IMR-90 (cell line): ENCODE measurements at regions not wholly inside any gene's neighbourhood (a gene's known extent, or its start where the extent isn't known, plus 50 kb on each side); places are given as distances from the start of the nearest gene placed in this dataset.

Experiments
- ATAC-seq: fragments of 200-7000 bp; cut with Tn5 transposase; 2 replicates; pipeline ENCODE4 v1.9.1; 2020; ENCODE audit warnings: low read depth, mild to moderate bottlenecking, moderate library complexity
- BruUV-seq: library from RNA; stranded (reverse); fragments of 400-500 nt; replicated peaks from 2 replicates; lab custom pipeline; 2021; lab: Mats Ljungman, UMichigan
- CTCF ChIA-PET: fragments of 300-600 bp; formaldehyde crosslinking; extraction: SDS; loops from one replicate; lab custom pipeline; 2021; ENCODE audit warnings: antibody characterized with exemption; lab: Yijun Ruan, JAX
- POLR2A ChIA-PET: fragments of 300-600 bp; sonication (Branson Sonifier 250); formaldehyde crosslinking; loops from one replicate; lab custom pipeline; 2022; ENCODE audit warnings: antibody characterized with exemption; ENCODE audit not compliant: unreplicated experiment; lab: Charles Lee
- DNase-seq: peaks from one replicate; pipeline ENCODE4 v3.0.0; 2013
- H2AFZ ChIP-seq: replicated peaks from 2 replicates; pipeline ENCODE3; 2013; ENCODE audit warnings: low read length, mild to moderate bottlenecking; ENCODE audit not compliant: poor library complexity
- H2AK5ac ChIP-seq: 2 replicates; pipeline ENCODE4 v1.6.1; 2013; ENCODE audit warnings: low read depth, low read length, inconsistent platforms
- H2AK9ac ChIP-seq: replicated peaks from 2 replicates; pipeline ENCODE3; 2013; ENCODE audit warnings: mild to moderate bottlenecking, low read depth, low read length, moderate library complexity; ENCODE audit not compliant: poor library complexity
- H2BK120ac ChIP-seq: 2 replicates; pipeline ENCODE4 v1.6.1; 2013; ENCODE audit warnings: low read depth, low read length, inconsistent platforms
- H2BK15ac ChIP-seq: 3 replicates; pipeline ENCODE4 v1.6.1; 2013; ENCODE audit warnings: low read depth, low read length, inconsistent platforms
- H2BK20ac ChIP-seq: 2 replicates; pipeline ENCODE4 v1.6.1; 2013; ENCODE audit warnings: low read depth, mild to moderate bottlenecking, inconsistent platforms, low read length, moderate library complexity
- H2BK5ac ChIP-seq: 2 replicates; pipeline ENCODE4 v1.6.1; 2013; ENCODE audit warnings: mild to moderate bottlenecking, low read depth, low read length, inconsistent platforms; ENCODE audit not compliant: poor library complexity, severe bottlenecking
- H3K14ac ChIP-seq: replicated peaks from 2 replicates; pipeline ENCODE4 v1.6.1; 2013; ENCODE audit warnings: low read depth, low read length, inconsistent platforms
- H3K18ac ChIP-seq: 2 replicates; pipeline ENCODE4 v1.6.1; 2013; ENCODE audit warnings: low read depth, low read length, control low read depth
- H3K23ac ChIP-seq: 2 replicates; pipeline ENCODE4 v1.6.1; 2013; ENCODE audit warnings: low read depth, low read length, inconsistent platforms
- H3K27ac ChIP-seq: 2 replicates; pipeline ENCODE4 v1.5.1; 2013; ENCODE audit warnings: mild to moderate bottlenecking, control low read depth, low read length; ENCODE audit not compliant: insufficient read depth
- H3K27me3 ChIP-seq: 2 replicates; pipeline ENCODE4 v1.6.1; 2013; ENCODE audit warnings: low read length; ENCODE audit not compliant: control insufficient read depth, insufficient read depth
- H3K36me3 ChIP-seq: 2 replicates; pipeline ENCODE4 v1.6.1; 2013; ENCODE audit warnings: low read length, mixed read lengths; ENCODE audit not compliant: control insufficient read depth, insufficient read depth
- H3K4ac ChIP-seq: 2 replicates; pipeline ENCODE4 v1.6.1; 2013; ENCODE audit warnings: low read depth, low read length, inconsistent platforms
- H3K4me1 ChIP-seq: 2 replicates; pipeline ENCODE4 v1.6.1; 2013; ENCODE audit warnings: low read length, mixed read lengths; ENCODE audit not compliant: control insufficient read depth, insufficient read depth
- H3K4me2 ChIP-seq: 2 replicates; pipeline ENCODE4 v1.6.1; 2013; ENCODE audit warnings: low read depth, mild to moderate bottlenecking, control low read depth, low read length, moderate library complexity
- H3K4me3 ChIP-seq: 2 replicates; pipeline ENCODE4 v1.5.1; 2013; ENCODE audit warnings: low read depth, mild to moderate bottlenecking, control low read depth, low read length, moderate library complexity; ENCODE audit not compliant: insufficient read depth
- H3K56ac ChIP-seq: 2 replicates; pipeline ENCODE4 v1.6.1; 2013; ENCODE audit warnings: low read length, inconsistent platforms; ENCODE audit not compliant: insufficient read depth; ENCODE audit errors: extremely low read depth
- H3K79me1 ChIP-seq, 2 experiments: 2 replicates each; pipeline ENCODE4 v1.6.1; 2013; ENCODE audit warnings: low read length in 2 of 2, inconsistent platforms in 1 of 2, low read depth in 1 of 2
- H3K9ac ChIP-seq: 2 replicates; pipeline ENCODE4 v1.6.1; 2013; ENCODE audit warnings: low read depth, low read length, control low read depth
- H3K9me1 ChIP-seq: 2 replicates; pipeline ENCODE4 v1.6.1; 2013; ENCODE audit warnings: low read length, inconsistent platforms; ENCODE audit not compliant: insufficient read depth
- H3K9me3 ChIP-seq: 2 replicates; pipeline ENCODE4 v1.6.1; 2013; ENCODE audit warnings: low read length; ENCODE audit not compliant: control insufficient read depth, insufficient read depth
- H4K20me1 ChIP-seq: 2 replicates; pipeline ENCODE4 v1.6.1; 2013; ENCODE audit warnings: low read length, inconsistent platforms; ENCODE audit not compliant: insufficient read depth
- H4K5ac ChIP-seq: 2 replicates; pipeline ENCODE4 v1.6.1; 2013; ENCODE audit warnings: mild to moderate bottlenecking, low read depth, low read length, control low read depth
- H4K8ac ChIP-seq, 2 experiments: 2 replicates each; pipeline ENCODE4 v1.6.1; 2013; ENCODE audit warnings: low read depth in 2 of 2, low read length in 2 of 2, control low read depth in 1 of 2, inconsistent platforms in 1 of 2
- H4K91ac ChIP-seq: 2 replicates; pipeline ENCODE4 v1.6.1; 2013; ENCODE audit warnings: low read depth, low read length, inconsistent platforms; ENCODE audit not compliant: insufficient read depth
- BHLHE40 ChIP-seq: fragments of 150-350 bp; IDR thresholded peaks from 2 replicates; pipeline ENCODE4 v1.6.1; 2016; ENCODE audit warnings: mild to moderate bottlenecking, low read depth, low read length
- CEBPB ChIP-seq: IDR thresholded peaks from 2 replicates; pipeline ENCODE4 v1.6.1; 2012; ENCODE audit warnings: low read depth, low read length, improper control_type of control experiment
- CHD1 ChIP-seq: IDR thresholded peaks from 2 replicates; pipeline ENCODE4 v1.6.1; 2012; ENCODE audit warnings: low read depth, low read length, improper control_type of control experiment
- CTCF ChIP-seq: conservative IDR thresholded peaks from 2 replicates; pipeline ENCODE4 v1.5.1; 2012; ENCODE audit warnings: mild to moderate bottlenecking, low read depth, low read length, improper control_type of control experiment
- ELK1 ChIP-seq: fragments of 150-350 bp; IDR thresholded peaks from 2 replicates; pipeline ENCODE4 v1.6.1; 2016; ENCODE audit warnings: low read depth, mild to moderate bottlenecking, low read length, moderate library complexity, borderline replicate concordance
- FOS ChIP-seq: fragments of 150-350 bp; IDR thresholded peaks from 2 replicates; pipeline ENCODE4 v1.6.1; 2016; ENCODE audit warnings: low read depth, low read length
- MAFK ChIP-seq: IDR thresholded peaks from 2 replicates; pipeline ENCODE4 v1.6.1; 2012; ENCODE audit warnings: low read depth, low read length, improper control_type of control experiment
- MAZ ChIP-seq: IDR thresholded peaks from 2 replicates; pipeline ENCODE4 v1.6.1; 2012; ENCODE audit warnings: low read depth, mild to moderate bottlenecking, low read length, improper control_type of control experiment, moderate library complexity, borderline replicate concordance
- MXI1 ChIP-seq: IDR thresholded peaks from 2 replicates; pipeline ENCODE4 v1.6.1; 2012; ENCODE audit warnings: low read depth, mild to moderate bottlenecking, low read length, moderate library complexity, borderline replicate concordance
- NFE2L2 ChIP-seq: fragments of 150-350 bp; IDR thresholded peaks from 2 replicates; pipeline ENCODE4 v1.6.1; 2016; ENCODE audit warnings: low read depth, mild to moderate bottlenecking, low read length
- POLR2A ChIP-seq: IDR thresholded peaks from 2 replicates; pipeline ENCODE4 v1.6.1; 2012; ENCODE audit warnings: mild to moderate bottlenecking, low read depth, low read length
- RAD21 ChIP-seq: IDR thresholded peaks from 2 replicates; pipeline ENCODE4 v1.6.1; 2012; ENCODE audit warnings: low read length, improper control_type of control experiment
- RCOR1 ChIP-seq: IDR thresholded peaks from 2 replicates; pipeline ENCODE4 v1.6.1; 2012; ENCODE audit warnings: mild to moderate bottlenecking, low read length, improper control_type of control experiment; ENCODE audit not compliant: insufficient replicate concordance
- RFX5 ChIP-seq: IDR thresholded peaks from 2 replicates; pipeline ENCODE4 v1.8.0; 2012; ENCODE audit warnings: low read depth, mild to moderate bottlenecking, low read length, moderate library complexity
- SMC3 ChIP-seq: fragments of 150-350 bp; IDR thresholded peaks from 2 replicates; pipeline ENCODE4 v1.6.1; 2016; ENCODE audit warnings: low read depth, mild to moderate bottlenecking, antibody characterized with exemption, low read length, moderate library complexity
- USF2 ChIP-seq: fragments of 150-350 bp; IDR thresholded peaks from 2 replicates; pipeline ENCODE4 v1.6.1; 2017; ENCODE audit warnings: mild to moderate bottlenecking, antibody characterized with exemption, low read length, low read depth
- WGBS, 2 experiments: methylation state at CpG; one replicate each; pipeline versions ENCODE4 v1.1.5 to v1.1.7; 2013; ENCODE audit warnings: missing lambda C conversion rate in 2 of 2; ENCODE audit not compliant: insufficient read length in 1 of 2; ENCODE audit errors: extremely low coverage in 2 of 2; 5-methylcytosine and 5-hydroxymethylcytosine counted together
- dilution Hi-C: fragments of 300-500 bp; cut with HindIII; formaldehyde crosslinking; loops from one replicate; pipeline ENCODE4 v1.14.3; 2018; ENCODE audit warnings: low sequenced_read_pairs; ENCODE audit not compliant: unreplicated experiment
- in situ Hi-C: fragments of 300-500 bp; cut with MboI; formaldehyde crosslinking; loops from 3 replicates; pipeline ENCODE4 v1.14.3; 2019; ENCODE audit warnings: low sequenced_read_pairs, inconsistent platforms, mixed read lengths
- intact Hi-C: fragments of 100-400 bp; cut with micrococcal nuclease; formaldehyde crosslinking; loops from 2 replicates; pipeline ENCODE4 v1.10.0; 2022

DNA sequence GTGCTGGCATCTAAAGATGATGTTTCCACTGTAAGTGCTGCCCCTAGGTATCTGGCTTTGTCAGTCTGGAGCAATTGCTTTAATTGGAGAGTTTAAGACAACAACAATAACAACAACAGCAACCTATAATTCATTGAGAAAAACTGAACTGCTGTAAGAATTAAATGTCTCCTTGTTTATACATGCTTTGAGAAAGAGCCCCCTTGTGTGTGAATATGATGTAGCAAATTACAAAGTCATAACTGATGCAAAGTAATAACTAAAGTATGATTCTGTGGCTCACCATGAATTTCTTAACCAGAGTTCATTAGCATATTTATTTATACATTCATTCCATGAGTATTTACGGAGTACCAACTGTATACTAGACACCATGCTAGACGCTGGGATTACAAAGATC is 59.2 kb upstream of the PRIMA1 start:
- intact Hi-C loops (no loop called here), in situ Hi-C loops (no loop called here), dilution Hi-C loops (no loop called here)
- Histone ChIP-seq H3K4me1 (no peaks in the 10 kb centered on the region), H3K4me2 (no peak overlapping the region), H4K8ac (no peak overlapping the region), H3K79me1 (no peaks in the 10 kb centered on the region), H2BK20ac (no peak overlapping the region), H4K91ac (no peak overlapping the region), H3K36me3 (no peaks in the 10 kb centered on the region), H3K4me3 (no peak overlapping the region), H2BK5ac (no peak overlapping the region), H2BK15ac (no peak overlapping the region), H3K18ac (no peak overlapping the region), H3K23ac (no peak overlapping the region), H4K20me1 (no peaks in the 10 kb centered on the region), H2AK5ac (no peak overlapping the region), H3K14ac (no peak overlapping the region), H3K9me1 (no peaks in the 10 kb centered on the region), H3K56ac (no peak overlapping the region), H4K5ac (no peak overlapping the region), H3K4ac (no peak overlapping the region), H3K9ac (no peak overlapping the region), H2BK120ac (no peak overlapping the region), H3K9me3 (no peaks in the 10 kb centered on the region), H3K27me3 (no peaks in the 10 kb centered on the region), H2AK9ac (no peak overlapping the region), H3K27ac (no peak overlapping the region), H2AFZ (no peak overlapping the region)
- ChIA-PET POLR2A (no interaction called here), CTCF (no interaction called here)
- no TSS peak for BruUV-seq
- no peak for ATAC-seq
- no peak for TF ChIP-seq RAD21
- no peak for TF ChIP-seq CTCF
- no peak for TF ChIP-seq NFE2L2
- TF ChIP-seq RCOR1 = no peak
- TF ChIP-seq SMC3 = no peak
- TF ChIP-seq MAZ = no peak
- TF ChIP-seq BHLHE40 = no peak
- no peak for TF ChIP-seq CHD1
- no peak for TF ChIP-seq FOS
- no peak for TF ChIP-seq CEBPB
- no peak for TF ChIP-seq USF2
- TF ChIP-seq RFX5 = no peak
- no peak for TF ChIP-seq ELK1
- TF ChIP-seq MXI1 = no peak
- TF ChIP-seq POLR2A = no peak
- TF ChIP-seq MAFK = no peak
- no CpG with 5 or more reads among the region's 2 CpGs for WGBS, 2 experiments
- DNase-seq = no peak
